ENCODE measurements at regions not wholly inside any gene's neighbourhood (a gene's known extent, or its start where the extent isn't known, plus 50 kb on each side); places are given as distances from the start of the nearest gene placed in this dataset.
"Not testable (repeated sequence)": the region's sequence is repeated elsewhere in the genome, so short reads cannot be mapped to it uniquely, and the experiment has no call there.

GRCh38 chr6:19551611-19552010 is 285.6 kb upstream of the ID4 start:
- no peak for DNase-seq (ENCODE audit: low spot score)

DNA sequence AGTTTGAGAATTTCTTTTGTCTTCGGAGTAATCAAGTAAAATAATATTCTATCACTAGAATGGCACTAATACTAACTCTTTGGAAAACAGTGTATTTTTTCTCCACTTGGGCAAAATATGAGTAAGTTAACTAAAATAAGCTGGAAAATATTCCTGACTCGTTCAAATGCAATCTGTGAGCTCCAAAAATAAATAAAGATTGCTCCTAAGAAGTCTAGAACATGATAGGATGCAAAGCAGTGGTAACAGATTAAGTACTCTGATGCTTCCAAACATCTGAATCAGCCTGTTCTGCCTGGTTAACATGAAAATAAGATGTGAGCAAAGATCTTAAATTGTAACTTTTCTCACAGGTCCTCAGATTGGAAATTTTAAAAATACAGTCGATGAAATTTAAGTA is 285.1 kb upstream of the ID4 start:
- DNase-seq (ENCODE audit: low spot score) = no peak

- DNase-seq (ENCODE audit: low spot score) = no peak
Measured at GRCh38 chr6:19552588-19552987, 284.6 kb upstream of the ID4 start.

DNA sequence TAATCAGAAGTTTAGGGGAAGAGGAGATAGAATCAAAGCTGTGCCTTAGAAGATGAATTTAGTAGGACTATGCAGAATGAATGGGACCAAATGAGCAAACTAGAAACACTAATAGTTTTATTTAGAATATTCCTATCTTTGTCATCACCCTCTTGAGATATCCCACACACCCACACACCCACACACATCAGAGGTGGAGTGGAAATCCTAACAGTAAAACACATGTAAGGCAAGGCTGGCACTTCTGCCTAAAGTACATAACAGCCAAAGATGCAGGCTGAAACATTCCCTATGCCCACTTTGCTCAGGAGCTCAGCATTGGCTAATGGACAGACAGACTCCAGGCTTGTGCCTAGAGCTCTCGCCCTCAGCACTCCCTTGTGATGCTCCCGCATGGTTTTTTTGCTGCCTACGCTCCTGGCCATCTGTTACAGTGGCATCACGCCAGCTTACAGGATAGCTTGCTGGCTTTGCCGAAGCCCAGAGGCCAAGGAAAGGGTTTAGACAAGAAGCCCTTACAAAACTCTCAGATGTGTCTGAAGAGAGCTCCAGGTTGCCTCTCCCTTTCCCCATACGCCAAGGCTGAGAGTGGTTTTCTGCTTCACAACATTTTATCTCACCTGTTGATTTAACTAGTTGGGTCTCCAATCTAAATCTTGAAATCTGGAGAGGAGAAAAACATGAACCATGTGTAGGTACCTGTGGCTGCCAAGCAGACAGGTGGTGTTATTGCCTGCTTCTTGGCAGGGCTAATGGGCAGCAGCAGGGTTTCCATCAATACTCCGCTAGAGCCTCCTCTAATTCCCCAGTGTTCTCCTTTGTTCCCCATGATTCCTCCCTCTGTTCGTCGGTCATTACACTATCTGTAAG is 282.6 kb upstream of the ID4 start:
- no peak for DNase-seq (ENCODE audit: low spot score)

DNA sequence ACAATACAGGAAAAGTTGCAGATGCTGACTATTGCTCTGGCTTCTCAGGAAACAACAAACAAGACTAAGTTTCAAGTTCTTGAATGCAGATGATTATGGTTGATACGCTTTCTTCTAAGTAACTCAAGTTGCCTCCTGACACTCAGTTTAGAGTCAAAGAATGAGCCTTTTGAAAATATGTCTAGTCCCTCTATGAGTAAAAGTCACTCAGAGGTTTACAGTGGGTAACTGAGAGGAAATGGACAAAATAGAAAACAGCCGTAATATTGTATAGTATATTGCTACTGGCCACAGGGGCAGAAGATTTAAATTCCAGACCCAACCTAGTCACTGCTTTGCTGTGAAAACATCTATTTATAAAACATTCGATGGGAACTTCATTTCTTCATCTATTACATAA is 280.0 kb upstream of the ID4 start:
- DNase-seq (ENCODE audit: low spot score) = no peak

DNA sequence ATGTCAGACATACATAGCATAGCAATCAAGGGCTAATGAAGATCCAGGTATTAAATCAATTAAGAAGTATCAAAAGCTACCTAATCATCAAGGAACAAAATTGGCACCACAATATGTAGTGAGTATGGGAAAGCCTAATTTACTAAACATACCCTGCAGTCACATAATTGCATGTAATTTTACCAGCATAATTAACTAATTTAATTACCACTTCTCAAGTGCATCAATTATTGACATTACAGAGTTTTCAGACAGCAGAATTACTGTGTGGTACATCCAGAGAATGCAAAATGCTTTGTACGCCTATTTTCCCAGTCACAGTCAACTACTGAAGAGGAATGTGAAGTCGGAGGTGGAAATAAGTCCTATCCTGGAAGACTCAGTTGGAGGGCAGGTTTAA is 279.0 kb upstream of the ID4 start:
- DNase-seq (ENCODE audit: low spot score) = no peak

GRCh38 chr6:19558934-19559333 is 278.2 kb upstream of the ID4 start:
- no peak for DNase-seq (ENCODE audit: low spot score)

DNA sequence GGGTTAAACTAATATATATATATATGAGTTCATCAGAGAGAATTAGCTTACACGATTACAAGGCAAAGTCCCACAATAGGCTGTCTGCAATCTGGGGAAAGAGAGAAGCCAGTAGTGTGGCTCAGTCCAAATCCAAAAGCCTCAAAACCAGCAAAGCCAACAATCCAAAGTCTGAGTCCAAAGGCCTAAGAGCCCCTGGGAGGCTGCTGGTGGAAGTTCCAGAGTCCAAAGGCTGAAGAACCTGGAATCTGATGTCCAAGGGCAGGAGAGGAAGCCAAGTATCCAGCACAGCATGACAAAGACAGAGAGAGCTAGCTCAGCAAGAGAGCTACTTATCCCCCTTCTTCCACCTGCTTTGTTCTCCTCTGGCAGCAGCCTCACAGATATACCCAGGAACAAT is 274.7 kb upstream of the ID4 start:
- DNase-seq (ENCODE audit: low spot score) = no peak

DNA sequence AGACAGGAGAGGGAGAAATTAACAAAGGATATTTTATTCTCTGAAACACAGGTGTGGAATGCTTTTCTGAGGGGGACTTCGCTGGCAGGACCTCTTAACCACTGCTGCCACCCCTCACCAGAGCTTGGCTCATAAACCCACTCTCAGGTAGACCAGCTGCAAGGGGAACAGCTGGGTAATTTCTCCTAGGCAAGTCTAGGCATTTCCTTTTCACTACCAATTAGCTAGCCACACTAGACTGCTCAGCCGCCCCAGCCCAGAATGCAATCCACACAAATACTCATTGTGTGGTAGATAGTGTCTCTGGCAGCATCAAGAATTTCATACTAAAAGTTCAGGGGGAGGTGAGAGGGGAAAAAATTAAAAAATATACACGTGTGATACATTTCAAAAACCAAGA is 267.6 kb upstream of the ID4 start:
- no peak for DNase-seq (ENCODE audit: low spot score)

GRCh38 chr6:19571176-19571575 is 266.0 kb upstream of the ID4 start:
- DNase-seq (ENCODE audit: low spot score) = no peak

DNA sequence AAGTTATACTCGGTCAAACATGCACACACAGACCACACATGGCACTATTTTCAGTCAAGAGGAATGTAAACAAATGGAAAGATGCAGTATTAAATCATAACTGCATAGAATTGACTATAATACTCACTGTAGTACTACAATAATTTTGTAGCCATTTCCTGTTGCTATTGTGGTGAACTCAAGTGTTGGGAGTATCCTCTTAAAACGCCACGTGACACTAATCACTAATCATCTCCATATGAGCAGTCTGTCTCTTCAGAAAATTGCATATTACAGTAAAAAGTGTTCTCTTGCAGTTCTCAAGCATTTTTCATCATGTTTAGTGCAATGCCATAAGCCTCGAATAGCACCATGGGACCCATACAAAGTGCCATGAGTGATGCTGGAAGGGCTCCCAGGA is 258.7 kb upstream of the ID4 start:
- DNase-seq (ENCODE audit: low spot score) = no peak

DNA sequence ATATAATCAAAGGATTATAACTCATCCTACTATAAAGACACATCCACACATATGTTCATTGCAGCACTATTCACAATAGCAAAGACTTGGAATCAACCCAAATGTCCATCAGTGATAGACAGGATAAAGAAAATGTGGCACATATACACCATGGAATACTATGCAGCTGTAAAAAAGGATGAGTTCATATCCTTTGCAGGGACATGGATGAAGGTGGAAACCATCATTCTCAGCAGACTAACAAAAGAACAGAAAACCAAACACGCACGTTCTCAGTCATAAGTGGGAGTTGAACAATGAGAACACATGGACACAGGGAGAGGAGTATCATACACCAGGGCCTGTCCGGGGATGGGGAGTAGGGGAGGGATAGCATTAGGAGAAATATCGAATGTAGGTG is 253.0 kb upstream of the ID4 start:
- not testable (repeated sequence) for DNase-seq (ENCODE audit: low spot score)

DNA sequence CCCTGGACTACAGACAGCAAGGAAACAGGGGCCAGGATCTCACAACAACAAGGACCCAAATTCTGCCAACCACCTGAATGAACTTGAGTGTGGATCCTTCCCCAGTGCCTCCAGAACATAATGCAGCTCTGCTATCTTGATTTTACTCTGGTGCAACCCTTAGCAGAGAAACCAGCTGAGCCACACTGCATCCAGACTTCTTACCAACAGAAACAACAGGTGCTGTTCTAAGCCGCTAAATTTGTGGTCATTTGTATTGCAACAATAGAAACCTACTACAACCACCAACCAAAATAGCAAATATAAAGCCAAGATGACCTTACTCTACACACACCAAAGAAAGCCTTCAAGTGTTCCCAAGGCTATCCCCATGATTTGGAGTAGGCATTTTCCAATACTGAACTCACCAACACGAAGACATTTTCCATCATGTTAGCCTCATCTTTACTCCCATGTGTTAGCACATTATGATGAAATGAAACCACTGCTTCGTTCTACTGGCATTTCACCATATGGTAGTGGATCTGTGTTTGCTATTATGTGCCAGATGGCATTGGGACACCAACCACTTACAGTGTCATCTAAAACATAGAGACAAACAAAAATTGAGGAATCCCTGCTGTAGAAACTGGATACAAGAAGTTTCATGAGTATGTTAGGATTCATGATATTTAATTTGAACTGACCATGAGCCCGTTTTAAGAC is 249.8 kb upstream of the ID4 start:
- no peak for DNase-seq (ENCODE audit: low spot score)

- DNase-seq (ENCODE audit: low spot score) = no peak
Measured at GRCh38 chr6:19590501-19591131, 246.6 kb upstream of the ID4 start.

- DNase-seq (ENCODE audit: low spot score) = no peak
Measured at GRCh38 chr6:19597809-19598320, 239.3 kb upstream of the ID4 start.

DNA sequence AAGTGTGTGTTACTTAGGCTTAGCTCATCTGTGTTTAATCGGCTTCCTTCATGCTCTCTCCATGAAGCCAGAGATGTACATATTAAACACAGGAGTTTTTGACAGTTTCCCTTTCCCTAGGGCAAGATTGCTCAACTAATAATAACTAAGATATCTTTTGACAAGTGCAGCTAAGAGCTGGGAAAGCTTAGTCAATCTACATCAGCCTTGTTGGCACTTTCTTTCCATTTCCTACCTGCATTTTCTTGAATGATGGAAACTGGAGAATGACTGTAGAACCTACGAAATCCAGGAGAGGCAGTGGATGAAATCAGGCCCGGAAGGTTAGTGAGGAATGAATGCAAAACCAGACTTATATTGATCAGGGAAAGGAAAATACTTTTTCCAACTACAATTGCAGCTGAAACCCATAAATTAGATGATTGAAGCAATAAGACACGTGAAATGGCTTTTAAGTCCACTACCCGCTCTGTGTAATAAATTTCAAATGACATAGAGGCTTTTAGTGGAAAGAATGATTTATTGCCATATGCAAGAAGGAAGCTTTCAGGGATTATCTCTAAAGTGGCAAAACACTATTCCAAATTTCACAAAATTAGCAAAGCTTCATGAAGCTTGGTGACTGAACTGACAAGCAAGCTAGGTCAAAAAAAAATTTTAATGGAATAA is 237.2 kb upstream of the ID4 start:
- no peak for DNase-seq (ENCODE audit: low spot score)

- DNase-seq (ENCODE audit: low spot score) = no peak
Measured at GRCh38 chr6:19602434-19603013, 234.6 kb upstream of the ID4 start.

DNA sequence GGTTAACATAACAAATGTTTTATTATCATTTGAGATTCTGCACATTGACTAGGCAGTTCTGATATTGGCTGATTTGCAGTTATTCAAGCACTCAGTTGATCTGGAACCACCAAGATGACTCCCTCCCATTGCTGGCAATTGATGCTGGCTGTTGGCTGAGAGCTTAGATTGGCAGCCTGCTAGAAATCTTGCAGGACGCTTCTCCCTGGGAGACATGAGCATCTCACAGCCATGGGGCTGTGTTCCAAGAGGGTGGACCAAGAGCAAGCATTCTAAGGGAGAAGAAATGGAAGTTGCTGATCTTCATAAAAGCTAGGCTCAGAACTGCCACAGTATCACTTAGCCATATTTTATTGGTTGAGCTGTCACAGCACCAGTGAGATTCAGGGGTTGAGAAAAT is 233.4 kb upstream of the ID4 start:
- DNase-seq (ENCODE audit: low spot score) = no peak

DNA sequence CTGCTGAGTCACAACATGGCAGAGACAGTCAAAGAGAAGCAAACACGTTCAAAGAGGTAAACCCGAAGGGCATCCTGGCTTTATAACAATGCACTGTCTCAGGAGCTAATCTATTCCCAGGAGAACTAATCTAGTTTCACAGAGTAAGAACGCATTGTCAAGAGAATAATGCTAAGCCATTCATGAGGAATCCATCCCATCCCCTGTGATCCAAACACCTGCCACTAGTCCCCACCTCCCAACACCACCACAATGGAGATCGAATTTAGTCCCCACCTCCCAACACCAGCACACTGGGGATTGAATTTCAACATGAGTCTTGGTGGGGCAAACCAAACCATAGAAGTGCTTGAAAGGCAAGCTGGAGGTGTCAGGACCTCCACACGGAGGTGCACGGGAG is 231.5 kb upstream of the ID4 start:
- DNase-seq (ENCODE audit: low spot score) = no peak

DNA sequence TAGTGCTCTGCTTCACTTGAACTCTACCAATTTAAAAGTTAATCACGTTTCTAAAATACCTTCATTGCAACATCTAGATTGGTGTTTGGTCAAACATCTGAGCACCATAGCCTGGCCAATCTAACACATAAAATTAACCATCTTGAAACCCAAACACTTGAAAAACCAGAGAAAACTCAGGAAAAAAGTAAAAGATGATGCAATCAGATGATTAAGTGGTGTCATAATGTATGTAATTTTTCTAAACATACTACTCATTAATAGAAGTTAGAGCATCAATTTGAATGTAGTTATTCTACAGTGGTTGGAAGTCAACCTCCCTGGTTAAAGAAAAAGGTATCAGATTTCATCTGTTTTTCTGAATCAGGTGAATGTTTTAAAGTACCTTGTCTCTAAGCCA is 228.6 kb upstream of the ID4 start:
- no peak for DNase-seq (ENCODE audit: low spot score)

DNA sequence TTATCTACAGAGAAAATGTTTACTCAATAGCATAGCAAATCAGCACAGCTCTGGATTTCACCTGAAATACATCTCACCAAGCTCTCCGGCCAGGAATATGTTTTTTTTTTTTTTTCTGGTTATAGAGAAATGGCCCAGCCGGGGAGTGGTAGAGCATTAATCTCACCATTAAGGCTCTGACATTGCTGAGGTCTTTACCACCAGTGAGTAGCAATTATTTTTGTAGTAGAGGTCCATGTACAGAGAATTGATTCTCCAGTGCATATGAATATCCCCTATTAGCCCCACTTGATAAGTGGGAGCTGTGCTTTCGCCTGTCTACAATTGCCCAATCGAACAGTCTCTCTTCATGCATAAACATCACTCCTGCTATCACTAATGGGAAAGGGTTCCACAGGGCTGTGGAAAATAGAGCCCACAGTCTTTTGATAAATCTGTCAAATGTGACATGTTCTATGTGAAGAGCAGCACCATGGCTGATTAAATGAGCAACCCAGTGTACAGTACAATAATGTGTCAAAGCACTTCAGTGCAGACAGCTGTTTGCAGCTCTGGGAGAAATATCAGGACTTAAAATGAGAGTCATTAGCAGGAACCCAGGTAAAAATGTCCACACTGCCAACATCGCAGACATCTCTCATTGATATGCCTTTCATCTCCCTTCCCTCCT is 227.1 kb upstream of the ID4 start:
- DNase-seq (ENCODE audit: low spot score) = no peak
